ENCODE measurements at regions not wholly inside any gene's neighbourhood (a gene's known extent, or its start where the extent isn't known, plus 50 kb on each side); places are given as distances from the start of the nearest gene placed in this dataset.
"Not testable (repeated sequence)": the region's sequence is repeated elsewhere in the genome, so short reads cannot be mapped to it uniquely, and the experiment has no call there.

DNA sequence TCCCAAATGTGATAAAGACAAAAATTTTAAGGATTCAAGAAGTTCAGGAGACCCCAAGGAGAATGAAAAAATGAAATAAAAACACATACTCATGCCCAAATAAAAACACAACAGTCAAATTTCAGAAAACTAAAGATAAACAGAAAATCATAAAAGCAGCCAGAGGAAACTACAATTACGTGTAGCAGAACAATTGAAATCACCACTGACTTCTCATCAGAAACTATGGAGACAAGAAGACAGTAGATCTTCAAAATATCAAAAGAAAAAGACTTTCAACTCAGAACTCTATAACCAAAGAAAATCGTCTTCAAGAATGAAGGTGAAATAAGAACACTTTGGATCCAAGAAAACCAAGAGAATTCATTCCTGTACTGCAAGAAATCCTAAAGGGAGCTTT lies 54.9 kb downstream of the DIO3 start:
- DNase-seq (ENCODE audit: low read depth) = no peak

DNA sequence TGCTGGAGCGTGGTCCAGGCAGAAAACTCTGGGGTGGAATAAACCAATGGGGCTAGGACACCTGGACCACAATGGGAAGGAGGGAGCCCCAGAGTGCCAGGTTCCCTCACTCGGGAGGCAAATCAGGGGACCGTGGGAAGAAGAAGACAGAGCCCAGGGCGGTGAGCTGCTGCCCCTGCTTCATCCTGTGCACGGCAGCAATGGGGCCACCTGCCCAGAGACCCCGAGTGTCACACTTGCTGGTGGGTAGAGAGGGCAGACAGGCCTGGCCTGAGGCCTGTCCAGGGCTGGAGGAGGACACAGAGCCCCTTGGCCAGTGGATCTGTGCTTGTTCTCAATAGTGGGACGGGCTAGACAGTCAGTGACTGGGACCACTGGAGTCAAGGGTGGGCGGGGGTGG lies 58.2 kb downstream of the DIO3 start:
- DNase-seq (ENCODE audit: low read depth) = no peak

- no peak for DNase-seq (ENCODE audit: low read depth)
Measured at GRCh38 chr14:101620031-101620788, 58.9 kb downstream of the DIO3 start.

DNA sequence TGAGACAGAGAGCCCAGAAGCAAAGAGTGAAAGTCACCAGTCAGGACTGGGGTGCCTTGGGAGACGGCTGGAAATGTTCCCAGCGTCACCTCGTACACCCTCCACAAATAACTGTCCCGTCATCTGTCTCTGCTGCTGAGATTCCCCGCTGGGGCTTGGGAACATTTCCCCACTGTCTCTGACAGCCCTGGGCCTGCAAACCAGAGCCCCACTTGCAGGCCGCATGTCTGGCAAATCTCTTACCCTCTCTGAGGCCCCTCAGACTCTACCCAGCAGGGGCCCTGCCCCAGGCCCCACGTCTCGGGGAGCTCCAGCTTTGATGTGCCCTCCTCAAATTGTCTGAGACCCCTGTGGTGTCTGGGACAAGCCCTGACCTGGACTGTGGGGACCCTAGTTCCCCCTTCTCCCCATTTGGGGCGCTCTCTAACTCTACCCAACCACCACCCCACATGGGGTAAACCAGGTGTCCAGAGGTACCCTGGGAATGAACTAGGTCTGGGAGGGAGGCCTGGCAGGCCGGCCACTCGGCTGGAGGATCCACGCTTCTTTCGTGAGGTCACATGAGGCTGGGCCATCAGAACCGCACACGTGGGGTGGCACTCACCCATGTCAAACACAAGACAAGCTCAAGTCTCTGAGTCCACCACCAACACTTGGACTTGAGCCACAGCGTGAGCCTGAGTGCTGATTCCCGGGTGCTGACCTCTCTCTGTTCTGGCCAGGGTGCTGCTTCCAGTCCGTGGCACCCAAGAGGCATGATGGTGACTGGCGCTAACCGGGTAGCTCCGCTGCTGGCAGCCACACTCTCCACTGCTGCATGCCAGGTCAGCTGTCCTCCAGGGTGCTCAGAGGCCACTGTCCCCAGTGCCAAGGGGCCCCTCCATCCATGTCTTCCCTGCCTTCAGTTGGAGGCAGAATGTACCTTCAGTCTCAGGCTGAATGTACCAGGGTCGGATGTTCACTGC lies 59.8 kb downstream of the DIO3 start:
- DNase-seq (ENCODE audit: low read depth) = no peak

DNA sequence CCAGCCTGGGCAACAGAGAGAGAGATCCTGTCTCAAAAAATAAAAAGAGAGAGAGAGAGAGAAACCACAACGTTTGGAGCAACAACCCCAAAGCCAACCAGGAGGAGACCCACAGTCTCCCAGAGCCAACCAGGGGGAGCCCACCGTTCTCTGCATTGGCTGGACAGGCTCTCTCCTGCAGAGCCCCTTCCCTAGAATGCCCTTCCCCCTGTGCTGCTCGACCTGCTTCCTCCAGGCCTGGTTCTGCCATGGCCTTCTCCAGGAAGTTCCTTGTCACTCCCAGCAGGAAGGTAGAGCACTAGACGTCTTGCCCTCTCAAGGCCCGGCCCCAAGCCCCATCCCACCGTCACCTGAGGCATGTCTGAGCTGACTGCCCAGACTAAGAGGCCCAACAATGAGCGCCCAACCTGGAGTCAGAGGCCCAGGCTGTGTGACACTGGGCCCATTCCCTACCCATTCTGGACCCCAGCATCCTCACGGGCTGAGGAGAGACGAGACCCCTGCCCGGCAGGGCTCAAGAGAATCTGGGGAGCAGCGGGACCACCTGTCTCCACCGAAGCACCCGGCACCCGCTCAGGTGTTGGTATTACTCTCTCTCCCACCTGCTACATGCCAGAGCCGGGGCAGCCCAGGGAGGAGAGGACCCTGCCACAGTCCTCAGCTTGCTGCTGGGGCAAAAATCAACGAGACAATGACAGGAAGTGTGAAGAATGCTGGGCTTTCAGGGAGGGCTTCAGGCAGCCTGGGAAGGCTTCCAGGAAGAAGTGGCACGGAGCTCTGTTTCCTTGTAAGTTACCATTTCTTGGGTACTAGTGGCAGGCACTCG lies 61.2 kb downstream of the DIO3 start:
- no peak for DNase-seq (ENCODE audit: low read depth)

- DNase-seq (ENCODE audit: low read depth) = no peak
Measured at GRCh38 chr14:101623077-101623372, 61.7 kb downstream of the DIO3 start.

- DNase-seq (ENCODE audit: low read depth) = no peak
Measured at GRCh38 chr14:101623685-101624444, 62.6 kb downstream of the DIO3 start.

GRCh38 chr14:101624536-101624935 lies 63.2 kb downstream of the DIO3 start:
- no peak for DNase-seq (ENCODE audit: low read depth)

DNA sequence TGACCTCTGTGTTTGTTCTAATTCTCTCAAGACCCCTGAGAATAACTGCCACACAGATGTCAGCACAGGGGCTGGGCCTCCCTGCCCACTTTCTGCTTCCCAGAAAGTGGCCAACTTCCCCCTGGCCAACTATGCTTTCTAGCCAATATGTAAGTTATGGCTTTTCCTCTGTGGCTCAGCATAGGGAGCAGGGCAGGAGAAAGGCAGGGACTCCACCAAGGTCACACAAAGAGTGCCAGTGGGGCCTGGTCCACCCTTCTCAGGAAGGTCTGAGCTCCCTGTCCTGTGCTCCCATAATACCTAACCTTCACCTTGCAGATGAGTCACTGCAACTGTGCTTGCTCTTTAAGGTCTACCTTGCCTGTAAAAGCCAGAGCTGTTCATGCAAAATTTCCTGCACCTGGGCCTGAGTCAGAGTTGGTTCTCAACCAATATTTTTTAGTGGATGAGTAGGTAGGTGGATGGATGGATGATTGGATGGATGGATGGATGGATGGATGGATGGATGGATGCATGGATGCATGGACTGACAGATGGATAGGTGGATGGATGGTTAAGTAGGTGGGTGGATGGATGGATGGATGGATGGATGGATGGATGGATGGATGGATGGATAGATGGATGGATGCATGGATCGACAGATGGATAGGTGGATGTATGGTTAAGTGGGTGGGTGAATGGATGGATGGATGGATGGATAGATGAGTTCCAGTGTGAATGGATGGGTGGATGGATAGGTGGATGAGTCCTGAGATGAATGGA lies 64.2 kb downstream of the DIO3 start:
- no peak for DNase-seq (ENCODE audit: low read depth)

DNA sequence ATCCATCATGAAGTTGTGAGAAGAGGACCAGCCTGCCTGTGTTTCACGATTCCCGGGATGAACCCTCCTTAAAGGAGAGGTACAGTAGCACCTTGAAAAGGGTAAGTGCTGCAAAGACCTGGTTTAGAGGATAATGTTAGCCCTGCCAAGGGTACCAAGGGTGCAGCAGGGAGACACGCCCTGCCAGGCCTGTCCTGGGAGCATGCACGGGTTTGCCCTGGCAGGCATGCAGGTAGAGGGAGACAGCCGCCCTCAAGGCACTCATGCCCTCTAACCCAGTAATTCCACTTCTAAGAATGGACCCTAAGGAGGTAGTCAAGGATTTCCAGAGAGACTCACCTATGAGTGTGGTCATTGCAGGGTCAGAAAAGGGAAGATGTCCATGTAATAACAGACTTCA lies 65.0 kb downstream of the DIO3 start:
- no peak for DNase-seq (ENCODE audit: low read depth)

GRCh38 chr14:101627915-101628262 lies 66.6 kb downstream of the DIO3 start:
- no peak for DNase-seq (ENCODE audit: low read depth)

DNA sequence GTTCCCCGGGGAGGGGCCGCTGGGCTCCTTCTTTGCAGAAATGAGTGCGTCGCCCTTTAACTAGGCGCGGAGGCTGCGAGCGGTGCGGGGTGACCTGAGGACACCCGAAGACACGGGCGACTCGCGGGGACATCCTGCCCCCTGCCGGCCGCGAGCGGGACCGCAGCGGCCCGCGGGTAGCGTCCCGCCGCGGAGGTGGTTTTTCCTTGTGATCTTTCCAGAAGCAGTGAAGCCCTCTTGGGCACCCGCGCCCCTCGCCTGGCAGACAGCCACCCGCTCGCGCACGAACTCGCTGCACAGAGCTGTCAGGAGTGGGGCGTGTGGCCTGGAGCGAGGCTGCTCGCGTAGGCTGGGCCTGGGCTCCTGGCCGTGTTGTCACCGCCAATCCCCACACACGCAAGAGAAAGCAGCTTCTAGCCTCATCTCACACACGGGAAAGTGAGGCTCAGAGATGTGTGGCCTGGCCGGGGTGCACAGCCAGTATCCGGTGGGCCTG lies 67.2 kb downstream of the DIO3 start:
- DNase-seq (ENCODE audit: low read depth) = peak; percentile 55

DNA sequence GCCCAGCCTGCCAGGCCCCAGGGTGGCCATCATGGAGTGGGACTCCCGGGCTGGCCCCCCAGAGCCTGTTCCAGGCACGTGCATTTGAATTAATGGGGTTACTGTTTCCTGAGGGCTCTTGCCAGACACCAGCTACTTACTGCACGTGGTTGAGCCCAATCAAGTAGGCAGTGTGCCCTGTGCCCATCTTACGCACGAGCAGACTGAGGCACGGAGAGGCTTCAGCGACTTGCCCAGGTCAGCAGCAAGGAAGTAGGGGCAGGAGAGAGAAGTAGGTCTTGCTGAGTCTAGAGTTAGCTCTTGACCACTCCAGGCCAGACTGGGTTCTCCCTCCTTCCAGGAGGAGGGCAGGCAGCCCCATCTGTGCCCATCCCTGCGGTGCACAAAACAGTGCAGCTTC lies 67.7 kb downstream of the DIO3 start:
- no peak for DNase-seq (ENCODE audit: low read depth)

- no peak for DNase-seq (ENCODE audit: low read depth)
Measured at GRCh38 chr14:101630056-101630965, 69.0 kb downstream of the DIO3 start.

- DNase-seq (ENCODE audit: low read depth) = no peak
Measured at GRCh38 chr14:101631199-101631598, 69.9 kb downstream of the DIO3 start.

DNA sequence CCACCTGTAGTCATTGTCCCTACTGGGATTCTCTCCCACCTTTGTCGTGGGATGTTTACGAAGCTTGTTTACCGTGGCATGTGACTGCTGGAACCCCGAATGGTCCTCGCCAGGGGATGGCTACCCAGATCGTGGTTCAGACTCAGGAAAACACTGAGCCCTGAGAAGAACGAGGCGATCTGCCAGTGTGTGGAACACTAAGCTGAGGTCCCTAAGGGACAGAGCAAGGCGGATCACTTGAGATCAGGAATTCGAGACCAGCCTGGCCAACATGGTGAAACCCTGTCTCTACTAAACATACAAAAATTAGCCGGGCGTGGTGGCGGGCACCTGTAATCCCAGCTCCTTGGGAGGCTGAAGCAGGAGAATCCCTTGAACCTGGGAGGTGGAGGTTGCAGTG lies 70.7 kb downstream of the DIO3 start:
- DNase-seq (ENCODE audit: low read depth) = not testable (repeated sequence)

DNA sequence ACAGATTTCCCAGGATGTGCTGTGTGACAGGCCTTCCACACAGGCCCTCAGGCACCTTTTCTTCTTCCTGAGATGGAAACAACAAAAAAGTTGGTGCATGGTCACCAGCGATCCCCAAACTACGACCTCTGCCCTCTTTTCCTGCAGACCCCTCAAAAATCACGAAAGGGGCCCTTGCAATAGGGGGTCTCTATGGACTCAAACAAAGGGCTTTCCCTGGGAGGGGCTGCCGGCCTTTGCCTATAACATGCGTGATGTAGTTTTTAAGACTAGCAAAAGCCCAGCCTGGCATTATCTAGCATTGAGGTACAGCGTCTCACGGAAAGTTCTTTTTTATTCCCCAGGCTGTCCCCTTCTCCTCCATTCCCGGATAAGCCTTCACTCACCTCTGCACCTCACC lies 71.2 kb downstream of the DIO3 start:
- DNase-seq (ENCODE audit: low read depth) = no peak

DNA sequence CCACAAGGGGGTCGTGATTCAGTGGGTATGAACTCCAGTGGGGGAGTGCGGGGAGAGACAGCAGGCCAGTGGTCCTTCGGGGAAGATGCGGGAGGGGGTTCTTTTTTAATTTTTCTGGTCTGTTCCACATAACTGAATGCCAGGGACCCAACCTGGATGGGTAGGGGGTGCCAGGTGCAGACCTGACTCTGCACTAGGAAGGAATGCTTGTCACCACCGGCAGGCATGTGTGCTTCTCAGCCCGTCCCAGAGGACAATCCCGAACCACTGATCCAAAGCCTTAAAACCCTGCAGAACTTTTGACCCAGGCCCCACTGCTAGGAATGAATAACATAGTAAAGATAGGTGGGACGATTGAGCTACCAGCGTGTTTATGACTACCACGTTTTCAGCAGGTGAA lies 72.0 kb downstream of the DIO3 start:
- DNase-seq (ENCODE audit: low read depth) = no peak

GRCh38 chr14:101634202-101634849 lies 73.0 kb downstream of the DIO3 start:
- no peak for DNase-seq (ENCODE audit: low read depth)

Measured in fibroblast of gingiva (primary cell).